Stomach (tissue), 4 donors: ENCODE measurements at regions not wholly inside any gene's neighbourhood (a gene's known extent, or its start where the extent isn't known, plus 50 kb on each side); places are given as distances from the start of the nearest gene placed in this dataset.

Source experiments
- CTCF ChIP-seq, 7 experiments: fragments of 450-650 bp in 4 of 7; fragments of 200-600 bp in 3 of 7; sonication (generic) in 3 of 7; IDR thresholded peaks; one replicate each; pipeline ENCODE4 v1.5.1; 2016 to 2019; ENCODE audit warnings: antibody characterized with exemption in 7 of 7, control low read depth in 2 of 7, mild to moderate bottlenecking in 1 of 7
- POLR2A ChIP-seq, 4 donors: fragments of 450-650 bp; IDR thresholded peaks; one replicate each; pipeline ENCODE4 v1.6.1; 2016; ENCODE audit warnings: antibody characterized with exemption in 4 of 4, control low read depth in 2 of 4, mild to moderate bottlenecking in 1 of 4, moderate library complexity in 1 of 4
- POLR2AphosphoS5 ChIP-seq, 3 donors: sonication (generic); formaldehyde crosslinking; IDR thresholded peaks; one replicate each; pipeline ENCODE4 v1.6.1; 2016; ENCODE audit warnings: antibody characterized with exemption in 3 of 3

GRCh38 chr2:172230332-172230888 is 127.7 kb upstream of the DLX2 start:
- TF ChIP-seq CTCF (IDR thresholded peaks at IDR 0.05) (no peak), POLR2A (IDR thresholded peaks at IDR 0.05) (no peak), POLR2AphosphoS5 (IDR thresholded peaks at IDR 0.05) (no peak)
